ENCODE measurements at regions not wholly inside any gene's neighbourhood (a gene's known extent, or its start where the extent isn't known, plus 50 kb on each side); places are given as distances from the start of the nearest gene placed in this dataset.

GRCh38 chr6:144617708-144618107 is 332.6 kb downstream of the UTRN start:
- TF ChIP-seq EP300 (IDR thresholded peaks at IDR 0.05; ENCODE audit: borderline replicate concordance) = no peak
- TF ChIP-seq REST (IDR thresholded peaks at IDR 0.05; ENCODE audit: low read depth) = no peak
- TF ChIP-seq YY1 (IDR thresholded peaks at IDR 0.05; ENCODE audit: low read depth) = no peak
- TF ChIP-seq CEBPB (IDR thresholded peaks at IDR 0.05) = no peak
- no peak for TF ChIP-seq CREB1 (IDR thresholded peaks at IDR 0.05; ENCODE audit: low read depth)
- TF ChIP-seq TAF1 (IDR thresholded peaks at IDR 0.05; ENCODE audit: low read depth) = no peak
- TF ChIP-seq NFIC (IDR thresholded peaks at IDR 0.05) = no peak
- TF ChIP-seq USF1 (IDR thresholded peaks at IDR 0.05) = no peak
